Spleen (tissue), 11 donors: ENCODE measurements at regions not wholly inside any gene's neighbourhood (a gene's known extent, or its start where the extent isn't known, plus 50 kb on each side); places are given as distances from the start of the nearest gene placed in this dataset.
"Not testable (repeated sequence)": the region's sequence is repeated elsewhere in the genome, so short reads cannot be mapped to it uniquely, and the experiment has no call there.

Experiments
- DNase-seq: peaks from one replicate; pipeline ENCODE4 v3.0.0-alpha.2; 2020
- H3K27ac ChIP-seq, 8 donors: fragments of 200-600 bp; sonication (generic) in 7 of 8; 1 replicate in 4 of 8; 2 replicates in 4 of 8; pipeline versions ENCODE4 v1.5.0 to v1.8.0; 2016 to 2021; ENCODE audit warnings: inconsistent platforms in 4 of 8, mild to moderate bottlenecking in 4 of 8, moderate library complexity in 1 of 8
- H3K27me3 ChIP-seq, 7 donors: fragments of 200-600 bp; sonication (generic) in 6 of 7; replicated peaks in 1 of 7; 1 replicate in 4 of 7; 2 replicates in 3 of 7; pipeline versions ENCODE4 v1.5.0 to v1.8.0; 2016 to 2021; ENCODE audit warnings: inconsistent platforms in 3 of 7, mild to moderate bottlenecking in 1 of 7
- H3K36me3 ChIP-seq, 6 donors: fragments of 200-600 bp; sonication (generic) in 5 of 6; 1 replicate in 4 of 6; 2 replicates in 2 of 6; pipeline versions ENCODE4 v1.5.0 to v1.8.0; 2016 to 2021; ENCODE audit warnings: inconsistent platforms in 2 of 6
- H3K4me1 ChIP-seq, 6 donors: fragments of 200-600 bp; sonication (generic) in 5 of 6; 1 replicate in 3 of 6; 2 replicates in 3 of 6; pipeline versions ENCODE4 v1.5.0 to v1.8.0; 2016 to 2021; ENCODE audit warnings: inconsistent platforms in 3 of 6
- H3K4me3 ChIP-seq, 8 donors: fragments of 200-600 bp; sonication (generic) in 7 of 8; 1 replicate in 4 of 8; 2 replicates in 4 of 8; pipeline versions ENCODE4 v1.5.0 to v1.8.0; 2016 to 2021; ENCODE audit warnings: inconsistent platforms in 4 of 8, mild to moderate bottlenecking in 4 of 8, moderate library complexity in 2 of 8
- H3K9me3 ChIP-seq, 8 donors: fragments of 200-600 bp; sonication (generic) in 7 of 8; 1 replicate in 4 of 8; 2 replicates in 4 of 8; pipeline versions ENCODE4 v1.5.0 to v1.8.0; 2016 to 2021; ENCODE audit warnings: inconsistent platforms in 4 of 8
- POLR2A ChIP-seq, 3 donors: fragments of 450-650 bp; IDR thresholded peaks; one replicate each; pipeline ENCODE4 v1.5.1; 2017; ENCODE audit warnings: antibody characterized with exemption in 3 of 3, mild to moderate bottlenecking in 1 of 3
- POLR2AphosphoS5 ChIP-seq, 3 donors: sonication (generic); formaldehyde crosslinking; IDR thresholded peaks; one replicate each; pipeline ENCODE4 v1.5.1; 2017; ENCODE audit warnings: antibody characterized with exemption in 3 of 3
- WGBS, 5 donors: extraction: QIAGEN DNeasy Blood & Tissue Kit in 3 of 5; methylation state at CpG; one replicate each; pipeline versions ENCODE4 v1.1.5 to v1.1.7; 2013 to 2018; 5-methylcytosine and 5-hydroxymethylcytosine counted together
- intact Hi-C: fragments of 100-400 bp; cut with DNase I; formaldehyde crosslinking; loops from one replicate; pipeline ENCODE4 v1.15.0; 2023; ENCODE audit warnings: low total_unique reads
- TF ChIP-seq, protein P1 (sequence below), 11 experiments: fragments of 200-600 bp in 7 of 11; fragments of 450-650 bp in 4 of 11; sonication (generic) in 4 of 11; IDR thresholded peaks in 8 of 11; conservative IDR thresholded peaks in 3 of 11; 1 replicate in 7 of 11; 2 replicates in 4 of 11; pipeline versions ENCODE4 v1.4.0 to v1.8.0; 2016 to 2021; ENCODE audit warnings: antibody characterized with exemption in 11 of 11, inconsistent platforms in 4 of 11, mild to moderate bottlenecking in 1 of 11
- donor health status: healthy with polysubstance abuse.
- donor health status: DM: no; HTN: no; CAD: no; lungs with moderate emphysema.
- donor health status: DM: no; HTN: no; CAD: no.
- donor health status: Bipolar disorder and iron deficiency.
- donor health status: healthy.
- donor health status: DM: no; HTN: no; CAD: no.
- donor health status: DM: yes; HTN: yes; CAD: no.

GRCh38 chr10:31239961-31240360 is 79.1 kb upstream of the ZEB1 start:
- WGBS, 5 donors: 82 to 100% (median 95%) methylated on average over 1 of the region's 1 CpG
- H3K27me3 ChIP-seq: no peaks in the 10 kb centered on the region
- DNase-seq: no peak
- H3K4me3 ChIP-seq: no peak overlapping the region
- H3K9me3 ChIP-seq: peaks cover 0 to 17% (median 5%) of the 10 kb centered on the region in 8 donors
- no peaks in the 10 kb centered on the region for H3K4me1 ChIP-seq
- intact Hi-C loops: no loop called here
- no peak overlapping the region for H3K27ac ChIP-seq
- no peaks in the 10 kb centered on the region for H3K36me3 ChIP-seq
- TF ChIP-seq, protein P1, sequence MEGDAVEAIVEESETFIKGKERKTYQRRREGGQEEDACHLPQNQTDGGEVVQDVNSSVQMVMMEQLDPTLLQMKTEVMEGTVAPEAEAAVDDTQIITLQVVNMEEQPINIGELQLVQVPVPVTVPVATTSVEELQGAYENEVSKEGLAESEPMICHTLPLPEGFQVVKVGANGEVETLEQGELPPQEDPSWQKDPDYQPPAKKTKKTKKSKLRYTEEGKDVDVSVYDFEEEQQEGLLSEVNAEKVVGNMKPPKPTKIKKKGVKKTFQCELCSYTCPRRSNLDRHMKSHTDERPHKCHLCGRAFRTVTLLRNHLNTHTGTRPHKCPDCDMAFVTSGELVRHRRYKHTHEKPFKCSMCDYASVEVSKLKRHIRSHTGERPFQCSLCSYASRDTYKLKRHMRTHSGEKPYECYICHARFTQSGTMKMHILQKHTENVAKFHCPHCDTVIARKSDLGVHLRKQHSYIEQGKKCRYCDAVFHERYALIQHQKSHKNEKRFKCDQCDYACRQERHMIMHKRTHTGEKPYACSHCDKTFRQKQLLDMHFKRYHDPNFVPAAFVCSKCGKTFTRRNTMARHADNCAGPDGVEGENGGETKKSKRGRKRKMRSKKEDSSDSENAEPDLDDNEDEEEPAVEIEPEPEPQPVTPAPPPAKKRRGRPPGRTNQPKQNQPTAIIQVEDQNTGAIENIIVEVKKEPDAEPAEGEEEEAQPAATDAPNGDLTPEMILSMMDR (IDR thresholded peaks at IDR 0.05 in 8 of 11, conservative IDR thresholded peaks at IDR 0.05 in 3 of 11): no peak
- TF ChIP-seq POLR2AphosphoS5 (IDR thresholded peaks at IDR 0.05) (no peak), POLR2A (IDR thresholded peaks at IDR 0.05) (no peak)

- WGBS, 5 donors: 5 to 33% (median 12%) methylated on average over 1 of the region's 1 CpG
- Histone ChIP-seq H3K9me3 (peaks cover 0 to 8% (median 0%) of the 10 kb centered on the region in 8 donors), H3K4me1 (no peaks in the 10 kb centered on the region), H3K27ac (no peak overlapping the region), H3K27me3 (no peaks in the 10 kb centered on the region), H3K36me3 (no peaks in the 10 kb centered on the region), H3K4me3 (no peak overlapping the region)
- TF ChIP-seq POLR2AphosphoS5 (IDR thresholded peaks at IDR 0.05) (no peak), POLR2A (IDR thresholded peaks at IDR 0.05) (no peak)
- TF ChIP-seq, protein P1 (IDR thresholded peaks at IDR 0.05 in 8 of 11, conservative IDR thresholded peaks at IDR 0.05 in 3 of 11): no peak
- intact Hi-C loops: no loop called here
- peak; percentile 57 for DNase-seq
These were observed 76.1 kb upstream of the ZEB1 start for GRCh38 chr10:31242902-31243301.

DNA sequence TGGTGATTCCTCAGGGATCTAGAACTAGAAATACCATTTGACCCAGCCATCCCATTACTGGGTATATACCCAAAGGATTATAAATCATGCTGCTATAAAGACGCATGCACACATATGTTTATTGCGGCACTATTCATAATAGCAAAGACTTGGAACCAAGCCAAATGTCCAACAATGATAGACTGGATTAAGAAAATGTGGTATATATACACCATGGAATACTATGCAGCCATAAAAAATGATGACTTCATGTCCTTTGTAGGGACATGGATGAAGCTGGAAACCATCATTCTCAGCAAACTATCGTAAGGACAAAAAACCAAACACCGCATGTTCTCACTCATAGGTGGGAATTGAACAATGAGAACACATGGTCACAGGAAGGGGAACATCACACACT is 67.9 kb upstream of the ZEB1 start:
- peaks cover 0 to 22% (median 3%) of the 10 kb centered on the region in 8 donors for H3K9me3 ChIP-seq
- H3K36me3 ChIP-seq, H3K4me3 ChIP-seq, H3K27ac ChIP-seq, H3K27me3 ChIP-seq, intact Hi-C loops, H3K4me1 ChIP-seq, DNase-seq: not testable (repeated sequence)
- WGBS, 5 donors: 91 to 99% (median 97%) methylated on average over 4 of the region's 4 CpGs

GRCh38 chr10:31253237-31253636 is 65.8 kb upstream of the ZEB1 start:
- no peaks in the 10 kb centered on the region for H3K4me1 ChIP-seq
- H3K9me3 ChIP-seq: peaks cover 0 to 20% (median 3%) of the 10 kb centered on the region in 8 donors
- TF ChIP-seq, protein P1 (IDR thresholded peaks at IDR 0.05 in 8 of 11, conservative IDR thresholded peaks at IDR 0.05 in 3 of 11): no peak
- TF ChIP-seq POLR2A (IDR thresholded peaks at IDR 0.05) (no peak), POLR2AphosphoS5 (IDR thresholded peaks at IDR 0.05) (no peak)
- intact Hi-C loops: no loop called here
- no peaks in the 10 kb centered on the region for H3K27me3 ChIP-seq
- H3K4me3 ChIP-seq: no peak overlapping the region
- no peak for DNase-seq
- no peaks in the 10 kb centered on the region for H3K36me3 ChIP-seq
- H3K27ac ChIP-seq: no peak overlapping the region
- WGBS, 5 donors: 73 to 90% (median 77%) methylated on average over 1 of the region's 1 CpG
